Chondrocyte (in vitro differentiated cells): ENCODE measurements at regions not wholly inside any gene's neighbourhood (a gene's known extent, or its start where the extent isn't known, plus 50 kb on each side); places are given as distances from the start of the nearest gene placed in this dataset.
A peak's percentile ranks its signal among the peaks of the same experiment; 100 is the strongest.

Source experiments
- DNase-seq: peaks from one replicate; pipeline ENCODE4 v3.0.0; 2021; ENCODE audit warnings: mixed read lengths, low spot score
- H3K27ac Mint-ChIP-seq: one replicate; pipeline ENCODE4 v1.8.0; 2021; ENCODE audit warnings: mild to moderate bottlenecking, moderate library complexity, mixed read lengths; ENCODE audit not compliant: unreplicated experiment
- H3K27me3 Mint-ChIP-seq: 2 replicates; pipeline ENCODE4 v1.8.0; 2021; ENCODE audit warnings: low read depth, mixed read lengths
- H3K36me3 Mint-ChIP-seq: 2 replicates; pipeline ENCODE4 v1.8.0; 2021; ENCODE audit warnings: low read depth, mixed read lengths
- H3K4me1 Mint-ChIP-seq: 2 replicates; pipeline ENCODE4 v1.8.0; 2021; ENCODE audit warnings: low read depth, mild to moderate bottlenecking, mixed read lengths
- H3K4me3 Mint-ChIP-seq: one replicate; pipeline ENCODE4 v1.8.0; 2021; ENCODE audit warnings: mild to moderate bottlenecking, moderate library complexity, mixed read lengths; ENCODE audit not compliant: unreplicated experiment
- H3K9me3 Mint-ChIP-seq: 2 replicates; pipeline ENCODE4 v1.8.0; 2021; ENCODE audit warnings: low read depth, mixed read lengths
- TF ChIP-seq, protein P1 (sequence below): fragments of 200-600 bp; sonication (generic); IDR thresholded peaks from 2 replicates; pipeline ENCODE4 v1.5.0; 2021; ENCODE audit warnings: antibody characterized with exemption, mild to moderate bottlenecking, moderate library complexity

DNA sequence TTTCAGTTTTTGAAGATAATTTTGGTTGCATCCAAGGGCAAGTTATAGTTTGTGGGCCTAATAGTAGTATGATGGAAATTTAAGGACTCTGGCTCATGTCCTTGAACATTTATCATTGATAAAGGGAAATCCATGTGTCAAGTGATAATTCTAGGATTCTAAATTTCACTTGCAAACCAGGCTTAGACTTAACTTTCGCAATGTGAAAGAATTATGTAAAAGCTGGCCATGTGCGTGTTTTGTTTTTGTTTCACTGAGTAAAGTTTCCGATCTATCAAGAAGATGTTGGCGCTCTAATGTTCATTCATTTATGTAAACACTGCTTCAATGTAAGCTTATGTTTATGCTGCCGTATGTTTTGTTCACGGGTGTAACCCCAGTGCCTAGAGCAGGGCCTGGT lies 302.0 kb downstream of the SOX4 start:
- H3K4me1 Mint-ChIP-seq, result peaks cover 11% of the 10 kb centered on the region
- TF ChIP-seq, protein P1, sequence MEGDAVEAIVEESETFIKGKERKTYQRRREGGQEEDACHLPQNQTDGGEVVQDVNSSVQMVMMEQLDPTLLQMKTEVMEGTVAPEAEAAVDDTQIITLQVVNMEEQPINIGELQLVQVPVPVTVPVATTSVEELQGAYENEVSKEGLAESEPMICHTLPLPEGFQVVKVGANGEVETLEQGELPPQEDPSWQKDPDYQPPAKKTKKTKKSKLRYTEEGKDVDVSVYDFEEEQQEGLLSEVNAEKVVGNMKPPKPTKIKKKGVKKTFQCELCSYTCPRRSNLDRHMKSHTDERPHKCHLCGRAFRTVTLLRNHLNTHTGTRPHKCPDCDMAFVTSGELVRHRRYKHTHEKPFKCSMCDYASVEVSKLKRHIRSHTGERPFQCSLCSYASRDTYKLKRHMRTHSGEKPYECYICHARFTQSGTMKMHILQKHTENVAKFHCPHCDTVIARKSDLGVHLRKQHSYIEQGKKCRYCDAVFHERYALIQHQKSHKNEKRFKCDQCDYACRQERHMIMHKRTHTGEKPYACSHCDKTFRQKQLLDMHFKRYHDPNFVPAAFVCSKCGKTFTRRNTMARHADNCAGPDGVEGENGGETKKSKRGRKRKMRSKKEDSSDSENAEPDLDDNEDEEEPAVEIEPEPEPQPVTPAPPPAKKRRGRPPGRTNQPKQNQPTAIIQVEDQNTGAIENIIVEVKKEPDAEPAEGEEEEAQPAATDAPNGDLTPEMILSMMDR, result no peak
- no peak overlapping the region for H3K27ac Mint-ChIP-seq
- no peak for DNase-seq
- no peaks in the 10 kb centered on the region for H3K36me3 Mint-ChIP-seq
- H3K9me3 Mint-ChIP-seq, result peaks cover 3% of the 10 kb centered on the region
- H3K27me3 Mint-ChIP-seq, result no peaks in the 10 kb centered on the region
- H3K4me3 Mint-ChIP-seq, result no peak overlapping the region

DNA sequence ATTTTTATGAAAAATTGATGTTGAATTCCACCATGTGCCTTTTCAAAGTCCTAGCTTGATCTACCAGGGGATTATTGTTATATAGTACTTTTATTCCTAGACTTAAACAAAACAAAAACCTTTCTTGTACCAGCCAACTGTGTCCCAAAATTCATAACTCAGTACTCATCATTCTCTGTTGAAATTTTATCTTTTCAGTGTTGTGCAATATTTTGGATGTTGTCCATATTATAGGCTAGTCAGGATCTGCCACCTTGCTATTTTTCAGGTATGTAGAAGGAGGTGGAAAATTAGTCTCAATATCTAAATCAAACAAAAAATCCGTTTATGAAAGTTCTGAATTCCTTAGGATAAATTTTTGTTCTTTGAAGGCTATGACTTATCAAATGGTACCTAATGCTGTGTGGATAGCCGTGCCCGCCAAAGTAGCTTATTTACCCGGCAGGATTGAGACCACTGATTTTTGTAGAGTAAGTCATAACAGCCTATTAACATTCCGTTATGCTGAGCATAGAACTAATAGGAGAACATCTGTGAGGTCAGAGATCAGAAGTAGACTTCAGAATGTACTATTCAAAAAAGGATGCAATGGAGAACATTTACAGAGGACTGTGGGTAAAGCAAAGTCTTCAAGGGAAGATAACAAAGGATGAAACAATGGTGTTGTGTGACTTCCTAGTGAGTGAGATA lies 304.7 kb downstream of the SOX4 start:
- no peak for DNase-seq
- no peaks in the 10 kb centered on the region for H3K36me3 Mint-ChIP-seq
- peaks cover 5% of the 10 kb centered on the region for H3K9me3 Mint-ChIP-seq
- peaks cover 22% of the 10 kb centered on the region for H3K4me1 Mint-ChIP-seq
- TF ChIP-seq, protein P1, result no peak
- H3K27me3 Mint-ChIP-seq, result no peaks in the 10 kb centered on the region
- no peak overlapping the region for H3K27ac Mint-ChIP-seq
- no peak overlapping the region for H3K4me3 Mint-ChIP-seq

DNA sequence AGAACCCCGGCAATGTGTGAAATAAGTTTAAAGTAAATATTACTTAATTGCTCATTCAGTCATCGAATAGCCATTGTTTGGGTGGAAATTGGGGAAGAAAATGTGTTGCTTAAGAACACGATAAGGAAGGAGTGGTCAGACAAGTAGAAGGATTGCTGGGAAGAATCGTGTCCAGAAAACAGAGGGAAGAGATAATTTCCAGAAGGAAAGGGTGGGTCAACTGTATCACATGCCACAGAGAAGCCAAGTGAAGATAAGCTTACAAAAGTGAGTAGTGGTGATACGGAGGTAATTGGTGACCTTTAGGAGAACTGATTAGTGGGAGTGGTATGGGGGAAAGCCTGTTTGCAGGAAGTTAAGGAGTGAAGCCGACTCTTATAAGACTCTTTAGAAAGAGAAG lies 306.2 kb downstream of the SOX4 start:
- TF ChIP-seq, protein P1, result no peak
- H3K27me3 Mint-ChIP-seq, result no peaks in the 10 kb centered on the region
- H3K36me3 Mint-ChIP-seq, result no peaks in the 10 kb centered on the region
- peaks cover 29% of the 10 kb centered on the region for H3K4me1 Mint-ChIP-seq
- no peak overlapping the region for H3K27ac Mint-ChIP-seq
- H3K4me3 Mint-ChIP-seq, result no peak overlapping the region
- H3K9me3 Mint-ChIP-seq, result peaks cover 5% of the 10 kb centered on the region
- no peak for DNase-seq

DNA sequence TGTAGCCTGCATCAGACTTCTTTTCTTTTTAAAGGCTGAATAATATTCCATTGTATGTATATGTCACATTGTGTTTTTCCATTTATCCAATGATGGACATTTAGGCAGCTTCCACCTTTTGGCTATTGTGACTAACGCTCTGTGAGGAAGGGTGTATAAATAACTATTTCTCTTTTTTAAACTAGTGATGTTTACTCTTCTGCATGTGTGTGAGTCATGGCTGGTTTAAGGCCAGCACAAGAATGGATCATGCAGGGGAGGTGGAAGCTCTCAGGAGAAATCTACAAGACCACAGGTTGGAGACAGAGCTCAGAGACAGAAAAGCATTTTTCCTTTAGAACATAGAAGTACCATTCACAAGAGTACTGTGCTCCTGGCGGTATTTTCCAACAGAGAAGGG lies 307.2 kb downstream of the SOX4 start:
- no peaks in the 10 kb centered on the region for H3K27me3 Mint-ChIP-seq
- H3K36me3 Mint-ChIP-seq, result no peaks in the 10 kb centered on the region
- H3K4me3 Mint-ChIP-seq, result no peak overlapping the region
- peaks cover 5% of the 10 kb centered on the region for H3K9me3 Mint-ChIP-seq
- H3K4me1 Mint-ChIP-seq, result peaks cover 29% of the 10 kb centered on the region
- DNase-seq, result no peak
- H3K27ac Mint-ChIP-seq, result peak overlapping the region; percentile 34
- TF ChIP-seq, protein P1, result no peak

DNA sequence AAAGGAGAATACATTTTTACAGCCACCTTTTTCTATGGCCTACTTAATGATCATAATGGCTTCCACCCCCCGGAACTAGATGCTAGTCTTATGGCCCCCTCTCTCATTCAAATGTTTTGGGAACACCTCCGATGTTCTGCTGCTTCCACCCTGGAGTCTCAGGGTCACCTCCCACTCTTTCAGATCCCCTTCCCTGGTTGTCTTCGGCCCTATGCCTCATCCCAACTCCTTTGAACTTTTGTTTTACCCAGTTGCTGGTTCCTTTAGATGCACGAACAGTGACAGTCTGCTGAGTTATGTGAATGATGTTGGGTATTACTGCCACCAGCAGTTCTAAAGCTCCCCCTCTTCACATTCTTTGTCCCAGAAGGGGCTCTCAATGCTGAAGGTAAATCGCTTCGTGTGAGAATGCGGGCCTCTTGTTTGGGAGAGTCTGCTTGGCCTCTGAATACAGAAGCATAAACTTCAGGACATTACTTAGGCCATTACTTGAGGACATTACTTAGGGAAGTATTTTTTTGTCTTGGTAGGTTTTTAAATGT lies 309.1 kb downstream of the SOX4 start:
- Mint-ChIP-seq H3K27ac (no peak overlapping the region), H3K27me3 (no peaks in the 10 kb centered on the region), H3K4me3 (no peak overlapping the region), H3K36me3 (no peaks in the 10 kb centered on the region), H3K9me3 (peaks cover 5% of the 10 kb centered on the region), H3K4me1 (peaks cover 40% of the 10 kb centered on the region)
- no peak for DNase-seq
- TF ChIP-seq, protein P1, result no peak
